Panc1 (cell line): ENCODE measurements at regions not wholly inside any gene's neighbourhood (a gene's known extent, or its start where the extent isn't known, plus 50 kb on each side); places are given as distances from the start of the nearest gene placed in this dataset.
A peak's percentile ranks its signal among the peaks of the same experiment; 100 is the strongest.

Experiments used
- ATAC-seq: fragments of 200-7000 bp; cut with Tn5 transposase; 2 replicates; pipeline ENCODE4 v1.9.1; 2020; ENCODE audit warnings: mild to moderate bottlenecking, moderate library complexity
- BruUV-seq: library from RNA; stranded (reverse); fragments of 400-500 nt; replicated peaks from 2 replicates; lab custom pipeline; 2021; lab: Mats Ljungman, UMichigan
- CTCF ChIA-PET: fragments of 300-600 bp; sonication (Branson Sonifier 250); formaldehyde crosslinking; loops from one replicate; lab custom pipeline; 2022; ENCODE audit warnings: antibody characterized with exemption; lab: Charles Lee
- POLR2A ChIA-PET: fragments of 300-600 bp; sonication (Branson Sonifier 250); formaldehyde crosslinking; loops from one replicate; lab custom pipeline; 2022; ENCODE audit warnings: antibody characterized with exemption; lab: Charles Lee
- DNase-seq: peaks from one replicate; pipeline ENCODE4 v3.0.0-alpha.2; 2010; ENCODE audit warnings: low read depth, low spot score
- H3K27ac ChIP-seq: 2 replicates; pipeline ENCODE4 v1.5.1; 2011; ENCODE audit warnings: mild to moderate bottlenecking, low read length, inconsistent platforms
- H3K27me3 ChIP-seq: fragments of 200-500 bp; sonication (Bioruptor generic); 2 replicates; pipeline ENCODE4 v1.6.0; 2014; ENCODE audit warnings: low read length, inconsistent platforms; ENCODE audit not compliant: control insufficient read depth, insufficient read depth
- H3K36me3 ChIP-seq: fragments of 200-500 bp; sonication (Bioruptor generic); 2 replicates; pipeline ENCODE4 v1.5.1; 2014; ENCODE audit warnings: inconsistent platforms, mild to moderate bottlenecking, low read length, moderate library complexity; ENCODE audit not compliant: control insufficient read depth, insufficient read depth
- H3K4me1 ChIP-seq: 2 replicates; pipeline ENCODE4 v1.5.1; 2011; ENCODE audit warnings: inconsistent platforms, mild to moderate bottlenecking, low read length, moderate library complexity; ENCODE audit not compliant: control insufficient read depth, insufficient read depth
- H3K4me3 ChIP-seq, 2 experiments: 2 replicates each; pipeline ENCODE4 v1.5.1; 2011 to 2012; ENCODE audit warnings: low read depth in 2 of 2, low read length in 2 of 2, mild to moderate bottlenecking in 2 of 2, inconsistent platforms in 1 of 2, moderate library complexity in 1 of 2
- H3K9me3 ChIP-seq: fragments of 200-500 bp; sonication (Bioruptor generic); 2 replicates; pipeline ENCODE4 v1.5.1; 2014; ENCODE audit warnings: low read depth, mild to moderate bottlenecking, inconsistent platforms, low read length, moderate library complexity; ENCODE audit not compliant: control insufficient read depth, insufficient read depth
- CTCF ChIP-seq: fragments of 450-650 bp; IDR thresholded peaks from 2 replicates; pipeline ENCODE4 v1.5.1; 2017; ENCODE audit warnings: mild to moderate bottlenecking
- POLR2AphosphoS5 ChIP-seq: IDR thresholded peaks from 2 replicates; pipeline ENCODE4 v1.6.1; 2012; ENCODE audit warnings: mild to moderate bottlenecking, low read depth, low read length, moderate library complexity
- REST ChIP-seq, 2 experiments: IDR thresholded peaks; 2 replicates each; pipeline ENCODE4 v1.6.1; 2011 to 2012; ENCODE audit warnings: low read depth in 2 of 2, control low read depth in 1 of 2, low read length in 1 of 2, mild to moderate bottlenecking in 1 of 2, moderate library complexity in 1 of 2; ENCODE audit not compliant: insufficient read depth in 1 of 2
- SIN3A ChIP-seq: IDR thresholded peaks from 2 replicates; pipeline ENCODE4 v1.6.1; 2012; ENCODE audit warnings: low read depth, mild to moderate bottlenecking, low read length, moderate library complexity, borderline replicate concordance; ENCODE audit not compliant: insufficient read depth
- TCF7L2 ChIP-seq: IDR thresholded peaks from 2 replicates; pipeline ENCODE4 v1.6.1; 2011; ENCODE audit warnings: mild to moderate bottlenecking, low read depth, low read length, inconsistent platforms
- in situ Hi-C: cut with HindIII; loops from 2 replicates; pipeline ENCODE4 v1.10.0; 2016; ENCODE audit warnings: low sequenced_read_pairs, low pct_unique_long_range_greater_than_20kb
- intact Hi-C: fragments of 100-400 bp; cut with micrococcal nuclease; formaldehyde crosslinking; loops from one replicate; pipeline ENCODE4 v1.10.0; 2022; ENCODE audit not compliant: unreplicated experiment

- POLR2A ChIA-PET: no interaction called here
- CTCF ChIA-PET: no interaction called here
- Histone ChIP-seq H3K27me3 (no peaks in the 10 kb centered on the region), H3K27ac (no peak overlapping the region), H3K9me3 (no peaks in the 10 kb centered on the region), H3K4me1 (no peaks in the 10 kb centered on the region), H3K36me3 (no peaks in the 10 kb centered on the region), H3K4me3 (no peak overlapping the region)
- intact Hi-C loops (no loop called here), in situ Hi-C loops (no loop called here)
- no peak for ATAC-seq
- BruUV-seq: no TSS peak
- TF ChIP-seq REST (IDR thresholded peaks at IDR 0.05; ENCODE audit: insufficient read depth in 1 of 2, low read depth in 2 of 2, low read length in 1 of 2): no peak
- TF ChIP-seq POLR2AphosphoS5: no peak
- no peak for TF ChIP-seq TCF7L2
- DNase-seq: no peak
Observed at GRCh38 chr10:62647375-62648092, 157.0 kb upstream of the ADO start.

GRCh38 chr10:62648921-62649320 lies 155.6 kb upstream of the ADO start:
- no TSS peak for BruUV-seq
- Histone ChIP-seq H3K4me3 (no peak overlapping the region), H3K27me3 (no peaks in the 10 kb centered on the region), H3K36me3 (no peaks in the 10 kb centered on the region), H3K9me3 (no peaks in the 10 kb centered on the region), H3K27ac (no peak overlapping the region), H3K4me1 (no peaks in the 10 kb centered on the region)
- CTCF ChIA-PET: no interaction called here
- DNase-seq (no peak), ATAC-seq (no peak)
- in situ Hi-C loops: no loop called here
- POLR2A ChIA-PET: no interaction called here
- intact Hi-C loops: no loop called here
- no peak for TF ChIP-seq REST (IDR thresholded peaks at IDR 0.05; ENCODE audit: insufficient read depth in 1 of 2, low read depth in 2 of 2, low read length in 1 of 2)
- TF ChIP-seq SIN3A: no peak
- TF ChIP-seq CTCF: 0 out of 2 replicates have a peak, but pooled peaks have one; percentile 5
- no peak for TF ChIP-seq TCF7L2
